ENCODE measurements at regions not wholly inside any gene's neighbourhood (a gene's known extent, or its start where the extent isn't known, plus 50 kb on each side); places are given as distances from the start of the nearest gene placed in this dataset.

- TF ChIP-seq ZBTB42 (CRISPR knock-in tag; IDR thresholded peaks at IDR 0.05), result no peak
- no peak for TF ChIP-seq CSRNP1 (CRISPR knock-in tag; IDR thresholded peaks at IDR 0.05)
- TF ChIP-seq ZNF777 (CRISPR knock-in tag; IDR thresholded peaks at IDR 0.05), result no peak
- no peak for TF ChIP-seq ZNF34 (CRISPR knock-in tag; IDR thresholded peaks at IDR 0.05; ENCODE audit: borderline replicate concordance)
- TF ChIP-seq SIX4 (CRISPR knock-in tag; IDR thresholded peaks at IDR 0.05), result no peak
- TF ChIP-seq RORA (CRISPR knock-in tag; IDR thresholded peaks at IDR 0.05), result no peak
- no peak for TF ChIP-seq ZNF318 (CRISPR knock-in tag; IDR thresholded peaks at IDR 0.05)
- no peak for TF ChIP-seq ZNF10 (CRISPR knock-in tag; IDR thresholded peaks at IDR 0.05; ENCODE audit: borderline replicate concordance, low read depth)
- no peak for TF ChIP-seq ZNF547 (CRISPR knock-in tag; IDR thresholded peaks at IDR 0.05)
- no peak for TF ChIP-seq SMARCE1 (IDR thresholded peaks at IDR 0.05; ENCODE audit: borderline replicate concordance)
- TF ChIP-seq ZNF446 (CRISPR knock-in tag; IDR thresholded peaks at IDR 0.05), result no peak
- no peak for TF ChIP-seq LBX2 (CRISPR knock-in tag; IDR thresholded peaks at IDR 0.05; ENCODE audit: borderline replicate concordance)
- no peak for TF ChIP-seq ARNTL (CRISPR knock-in tag; IDR thresholded peaks at IDR 0.05)
Observed at GRCh38 chr14:101004176-101004575, 100.7 kb upstream of the RTL1 start (continued).
